Suprapubic skin (tissue), 4 donors: ENCODE measurements at regions not wholly inside any gene's neighbourhood (a gene's known extent, or its start where the extent isn't known, plus 50 kb on each side); places are given as distances from the start of the nearest gene placed in this dataset.

ENCODE experiments used
- EP300 ChIP-seq: sonication (generic); formaldehyde crosslinking; IDR thresholded peaks from one replicate; pipeline ENCODE4 v1.6.1; 2017; ENCODE audit warnings: antibody characterized with exemption
- POLR2A ChIP-seq, 2 donors: fragments of 450-650 bp; IDR thresholded peaks; one replicate each; pipeline ENCODE4 v1.6.1; 2017; ENCODE audit warnings: antibody characterized with exemption in 2 of 2, mild to moderate bottlenecking in 2 of 2, moderate library complexity in 2 of 2
- POLR2AphosphoS5 ChIP-seq, 3 donors: sonication (generic); formaldehyde crosslinking; IDR thresholded peaks; one replicate each; pipeline ENCODE4 v1.6.1; 2017; ENCODE audit warnings: antibody characterized with exemption in 3 of 3
- TF ChIP-seq, protein P1 (sequence below), 2 donors: fragments of 200-600 bp in 1 of 2; fragments of 450-650 bp in 1 of 2; sonication (generic) in 1 of 2; IDR thresholded peaks; one replicate each; pipeline ENCODE4 v1.5.1; 2016 to 2019; ENCODE audit warnings: antibody characterized with exemption in 2 of 2, mild to moderate bottlenecking in 1 of 2, moderate library complexity in 1 of 2

GRCh38 chr3:72158639-72159326 lies 373.8 kb upstream of the PROK2 start:
- no peak for TF ChIP-seq POLR2AphosphoS5 (IDR thresholded peaks at IDR 0.05)
- TF ChIP-seq POLR2A (IDR thresholded peaks at IDR 0.05), result no peak
- no peak for TF ChIP-seq EP300
- TF ChIP-seq, protein P1, sequence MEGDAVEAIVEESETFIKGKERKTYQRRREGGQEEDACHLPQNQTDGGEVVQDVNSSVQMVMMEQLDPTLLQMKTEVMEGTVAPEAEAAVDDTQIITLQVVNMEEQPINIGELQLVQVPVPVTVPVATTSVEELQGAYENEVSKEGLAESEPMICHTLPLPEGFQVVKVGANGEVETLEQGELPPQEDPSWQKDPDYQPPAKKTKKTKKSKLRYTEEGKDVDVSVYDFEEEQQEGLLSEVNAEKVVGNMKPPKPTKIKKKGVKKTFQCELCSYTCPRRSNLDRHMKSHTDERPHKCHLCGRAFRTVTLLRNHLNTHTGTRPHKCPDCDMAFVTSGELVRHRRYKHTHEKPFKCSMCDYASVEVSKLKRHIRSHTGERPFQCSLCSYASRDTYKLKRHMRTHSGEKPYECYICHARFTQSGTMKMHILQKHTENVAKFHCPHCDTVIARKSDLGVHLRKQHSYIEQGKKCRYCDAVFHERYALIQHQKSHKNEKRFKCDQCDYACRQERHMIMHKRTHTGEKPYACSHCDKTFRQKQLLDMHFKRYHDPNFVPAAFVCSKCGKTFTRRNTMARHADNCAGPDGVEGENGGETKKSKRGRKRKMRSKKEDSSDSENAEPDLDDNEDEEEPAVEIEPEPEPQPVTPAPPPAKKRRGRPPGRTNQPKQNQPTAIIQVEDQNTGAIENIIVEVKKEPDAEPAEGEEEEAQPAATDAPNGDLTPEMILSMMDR (IDR thresholded peaks at IDR 0.05), result no peak
